ENCODE measurements at regions not wholly inside any gene's neighbourhood (a gene's known extent, or its start where the extent isn't known, plus 50 kb on each side); places are given as distances from the start of the nearest gene placed in this dataset.

- TF ChIP-seq ARID4B (CRISPR knock-in tag; IDR thresholded peaks at IDR 0.05; ENCODE audit: borderline replicate concordance) (no peak), ZBTB43 (CRISPR knock-in tag; IDR thresholded peaks at IDR 0.05) (no peak), FOXJ3 (CRISPR knock-in tag; IDR thresholded peaks at IDR 0.05; ENCODE audit: borderline replicate concordance) (no peak), GTF2I (CRISPR knock-in tag; conservative IDR thresholded peaks at IDR 0.05) (no peak), MLX (CRISPR knock-in tag; IDR thresholded peaks at IDR 0.05) (no peak), FOXP1 (CRISPR knock-in tag; IDR thresholded peaks at IDR 0.05; ENCODE audit: borderline replicate concordance) (no peak)
Measured at GRCh38 chr21:28066596-28067387, 925.9 kb downstream of the LTN1 start (continued).

- POLR2A ChIA-PET: no interaction called here
- Mint-ChIP-seq H3K4me1 (peaks cover 26% of the 10 kb centered on the region), H3K27ac (no peak overlapping the region), H3K9me3 (no peaks in the 10 kb centered on the region), H3K4me3 (no peak overlapping the region), H3K27me3 (ENCODE audit: low read depth) (no peaks in the 10 kb centered on the region), H3K36me3 (no peaks in the 10 kb centered on the region; the same call in 1 of the 2 replicates)
- no peak for TF ChIP-seq AR (CRISPR knock-in tag; IDR thresholded peaks at IDR 0.05)
- TF ChIP-seq GRHL2 (CRISPR knock-in tag; IDR thresholded peaks at IDR 0.05; ENCODE audit: insufficient replicate concordance, severe bottlenecking): no peak
- no peak for TF ChIP-seq TP53 (CRISPR knock-in tag; IDR thresholded peaks at IDR 0.05)
- TF ChIP-seq CREM (CRISPR knock-in tag; IDR thresholded peaks at IDR 0.05): no peak
- no peak for TF ChIP-seq SP1 (CRISPR knock-in tag; conservative IDR thresholded peaks at IDR 0.05)
- CTCF ChIA-PET: no interaction called here
- ATAC-seq: no peak
- DNase-seq (ENCODE audit: low spot score): no peak
Measured at GRCh38 chr21:28066076-28066475, 926.6 kb downstream of the LTN1 start.
